ENCODE measurements at regions not wholly inside any gene's neighbourhood (a gene's known extent, or its start where the extent isn't known, plus 50 kb on each side); places are given as distances from the start of the nearest gene placed in this dataset.

DNA sequence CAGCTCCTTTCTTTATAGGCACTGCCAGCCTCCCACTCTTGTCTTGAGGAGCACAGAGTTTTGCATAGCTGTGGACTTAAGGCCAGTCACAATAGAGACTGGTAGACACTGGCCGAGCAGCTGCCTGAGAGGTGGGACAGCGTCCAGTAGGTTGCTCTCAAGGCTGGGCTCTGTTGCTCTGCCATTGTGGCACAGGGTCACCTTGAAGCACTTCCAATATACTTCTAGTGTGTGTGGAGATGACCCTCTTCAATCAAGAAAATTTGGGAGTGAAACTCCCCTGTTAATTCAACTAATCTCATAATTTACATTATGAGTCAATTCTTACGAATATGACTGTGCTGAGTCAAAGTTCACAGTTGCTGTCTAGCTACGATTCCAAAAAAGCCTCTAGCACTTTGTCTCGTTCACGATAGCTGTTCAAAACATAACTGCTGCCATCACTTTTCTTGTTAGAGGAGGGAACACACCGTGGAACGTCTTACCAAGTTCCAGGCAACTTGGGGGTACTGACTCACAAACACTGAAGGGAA, 636.2 kb downstream of the EPHA4 start:
- no peak for TF ChIP-seq RHOXF2B (CRISPR knock-in tag; conservative IDR thresholded peaks at IDR 0.05)
- no peak for TF ChIP-seq RAD51 (IDR thresholded peaks at IDR 0.05; ENCODE audit: borderline replicate concordance, low read depth)
- no peak overlapping the region for H3K4me3 ChIP-seq
- H3K27me3 ChIP-seq (ENCODE audit: control insufficient read depth in 2 of 2, insufficient read depth in 2 of 2, low read length in 2 of 2) = no peaks in the 10 kb centered on the region
- no peaks in the 10 kb centered on the region for H3K9me1 ChIP-seq (ENCODE audit: control insufficient read depth, insufficient read depth, low read length)
- no peaks in the 10 kb centered on the region for H3K79me2 ChIP-seq (ENCODE audit: control insufficient read depth, insufficient read depth, low read length)
- FAIRE-seq = no peak
- no peaks in the 10 kb centered on the region for H3K9me3 ChIP-seq (replicated peaks; ENCODE audit: control insufficient read depth, insufficient read depth, low read depth, low read length)
- WGBS (ENCODE audit: insufficient coverage, low coverage, missing lambda C conversion rate) = 0% methylated on average over 6 of the region's 8 CpGs
- in situ Hi-C loops (cut with MboI) (no loop called here), intact Hi-C loops (cut with micrococcal nuclease) (no loop called here)
- H3K27ac ChIP-seq (ENCODE audit: extremely low read depth, low read depth, low read length) = no peak overlapping the region
- ChIA-PET CTCF (ENCODE audit: low intra/inter-chr PET ratio) (no interaction called here), POLR2A (no interaction called here)
- no peak overlapping the region for H2AFZ ChIP-seq (ENCODE audit: low read depth, low read length)
- no peak overlapping the region for H3K4me2 ChIP-seq (ENCODE audit: insufficient read depth, low read length)
- no peak overlapping the region for H3K9ac ChIP-seq (ENCODE audit: insufficient read depth in 1 of 2, low read depth in 2 of 2, low read length in 2 of 2)
- H4K20me1 ChIP-seq (replicated peaks; ENCODE audit: control insufficient read depth, insufficient read depth, low read length) = no peaks in the 10 kb centered on the region
- no peak for ATAC-seq
- no TSS peak for BruUV-seq (replicated peaks)
- H3K4me1 ChIP-seq (replicated peaks in 1 of 2; ENCODE audit: control insufficient read depth in 2 of 2, insufficient read depth in 2 of 2, low read length in 2 of 2) = no peaks in the 10 kb centered on the region
- no peaks in the 10 kb centered on the region for H3K36me3 ChIP-seq (ENCODE audit: control insufficient read depth, insufficient read depth, low read length)
- no peak for DNase-seq (ENCODE audit: extremely low read depth in 1 of 4, low spot score in 3 of 4)

DNA sequence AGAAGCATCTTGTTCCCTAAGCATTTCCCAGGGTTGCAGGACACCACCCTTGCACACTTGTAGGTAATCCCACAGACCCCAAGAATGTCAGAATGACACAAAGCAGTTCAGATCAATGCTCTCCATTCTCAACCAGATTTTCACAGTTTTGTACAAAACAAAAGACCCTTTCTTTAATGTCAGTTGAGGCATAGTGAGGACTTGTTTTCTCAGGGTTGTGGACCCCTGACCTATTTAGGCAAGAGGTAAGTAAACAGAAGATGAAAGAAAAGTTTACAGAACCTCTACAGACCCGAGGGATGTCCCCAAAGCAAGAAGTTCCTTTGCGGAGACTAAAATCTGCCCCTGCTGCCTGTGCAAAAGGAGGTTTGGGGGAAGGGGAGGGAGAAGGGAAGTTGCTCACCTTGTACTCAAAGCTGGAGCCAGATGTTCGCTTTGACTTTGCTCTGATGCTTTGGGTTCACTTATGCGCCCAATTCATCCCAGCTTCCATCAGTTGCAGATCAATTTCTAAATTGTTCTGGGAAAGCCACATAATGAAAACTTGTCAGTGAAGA, 635.4 kb downstream of the EPHA4 start:
- POLR2A ChIA-PET = no interaction called here
- CTCF ChIA-PET (ENCODE audit: low intra/inter-chr PET ratio) = no interaction called here
- DNase-seq (ENCODE audit: extremely low read depth in 1 of 4, low spot score in 3 of 4) (no peak), ATAC-seq (no peak), FAIRE-seq (no peak)
- Histone ChIP-seq H3K27me3 (ENCODE audit: control insufficient read depth in 2 of 2, insufficient read depth in 2 of 2, low read length in 2 of 2) (no peaks in the 10 kb centered on the region), H3K79me2 (ENCODE audit: control insufficient read depth, insufficient read depth, low read length) (no peaks in the 10 kb centered on the region), H2AFZ (ENCODE audit: low read depth, low read length) (no peak overlapping the region), H3K9ac (ENCODE audit: insufficient read depth in 1 of 2, low read depth in 2 of 2, low read length in 2 of 2) (no peak overlapping the region), H4K20me1 (replicated peaks; ENCODE audit: control insufficient read depth, insufficient read depth, low read length) (no peaks in the 10 kb centered on the region), H3K4me1 (replicated peaks in 1 of 2; ENCODE audit: control insufficient read depth in 2 of 2, insufficient read depth in 2 of 2, low read length in 2 of 2) (no peaks in the 10 kb centered on the region), H3K4me3 (no peak overlapping the region), H3K36me3 (ENCODE audit: control insufficient read depth, insufficient read depth, low read length) (no peaks in the 10 kb centered on the region), H3K27ac (ENCODE audit: extremely low read depth, low read depth, low read length) (no peak overlapping the region), H3K4me2 (ENCODE audit: insufficient read depth, low read length) (no peak overlapping the region), H3K9me3 (replicated peaks; ENCODE audit: control insufficient read depth, insufficient read depth, low read depth, low read length) (no peaks in the 10 kb centered on the region), H3K9me1 (ENCODE audit: control insufficient read depth, insufficient read depth, low read length) (no peaks in the 10 kb centered on the region)
- TF ChIP-seq C11orf30 (IDR thresholded peaks at IDR 0.05; ENCODE audit: low read depth) (no peak), BCOR (IDR thresholded peaks at IDR 0.05) (no peak), TAF15 (IDR thresholded peaks at IDR 0.05; ENCODE audit: low read depth, low read length) (no peak), RAD21 (CRISPR knock-in tag; conservative IDR thresholded peaks at IDR 0.05 in 1 of 2, IDR thresholded peaks at IDR 0.05 in 1 of 2) (no peak), NUFIP1 (IDR thresholded peaks at IDR 0.05; ENCODE audit: partially characterized antibody) (no peak), ZNF57 (CRISPR knock-in tag; IDR thresholded peaks at IDR 0.05) (no peak), POLR3A (IDR thresholded peaks at IDR 0.05; ENCODE audit: borderline replicate concordance, extremely low read depth, insufficient read depth, insufficient read length) (no peak), ZNF282 (CRISPR knock-in tag; IDR thresholded peaks at IDR 0.05) (no peak), POU5F1 (IDR thresholded peaks at IDR 0.05; ENCODE audit: borderline replicate concordance, low read depth, low read length, partially characterized antibody) (no peak), HNRNPL (IDR thresholded peaks at IDR 0.05; ENCODE audit: low read depth, low read length) (no peak), ZNF121 (CRISPR knock-in tag; conservative IDR thresholded peaks at IDR 0.05) (no peak), FUS (optimal IDR thresholded peaks at IDR 0.05; ENCODE audit: low read depth, low read length) (no peak), ZZZ3 (IDR thresholded peaks at IDR 0.05) (no peak), LCOR (CRISPR knock-in tag; IDR thresholded peaks at IDR 0.05) (no peak), ARID2 (IDR thresholded peaks at IDR 0.05) (no peak), FOXJ2 (tag; IDR thresholded peaks at IDR 0.05) (no peak)
- intact Hi-C loops (cut with micrococcal nuclease) = no loop called here
- in situ Hi-C loops (cut with MboI) = no loop called here
- 0% methylated on average over 4 of the region's 4 CpGs for WGBS (ENCODE audit: insufficient coverage, low coverage, missing lambda C conversion rate)
- no TSS peak for BruUV-seq (replicated peaks)

All from K562 (cell line).